A549 (cell line): ENCODE measurements at regions not wholly inside any gene's neighbourhood (a gene's known extent, or its start where the extent isn't known, plus 50 kb on each side); places are given as distances from the start of the nearest gene placed in this dataset.
A peak's percentile ranks its signal among the peaks of the same experiment; 100 is the strongest.

Experiments
- ATAC-seq, 2 experiments: fragments of 200-7000 bp in 1 of 2; fragments of >200 bp in 1 of 2; cut with Nextera tagmentation in 1 of 2; cut with Tn5 transposase in 1 of 2; 3 replicates each; pipeline versions ENCODE4 v1.8.0 to v1.9.1; 2018 to 2020; ENCODE audit warnings: mild to moderate bottlenecking in 1 of 2, moderate library complexity in 1 of 2
- CTCF ChIA-PET: fragments of 300-600 bp; sonication (Branson Sonifier 250); formaldehyde crosslinking; extraction: SDS; loops from one replicate; lab custom pipeline; 2021; ENCODE audit warnings: antibody characterized with exemption, inconsistent platforms; lab: Yijun Ruan, JAX
- POLR2A ChIA-PET: fragments of 350-600 bp; formaldehyde crosslinking; extraction: SDS; loops from one replicate; lab custom pipeline; 2021; ENCODE audit warnings: antibody characterized with exemption, inconsistent platforms; lab: Yijun Ruan, JAX
- DNase-seq, 2 experiments: peaks; one replicate each; pipeline versions ENCODE4 v3.0.0 to v3.0.0-alpha.2; 2011 to 2016; ENCODE audit warnings: low read depth in 1 of 2, low spot score in 1 of 2
- FAIRE-seq: peaks from 2 replicates; lab custom pipeline; 2011; peaks lifted over from hg19 to GRCh38; lab: Jason Lieb, UNC
- H3K27ac ChIP-seq, 2 experiments: fragments of >200 bp; sonication (Bioruptor Twin); formaldehyde crosslinking; 3 replicates each; pipeline ENCODE4 v1.5.1; 2016 to 2017
- H3K4me1 ChIP-seq: fragments of >200 bp; sonication (Bioruptor Twin); formaldehyde crosslinking; 3 replicates; pipeline ENCODE4 v1.6.1; 2016
- H3K4me2 ChIP-seq: fragments of >200 bp; sonication (Bioruptor Twin); formaldehyde crosslinking; 3 replicates; pipeline ENCODE4 v1.6.1; 2016
- H3K4me3 ChIP-seq: fragments of >200 bp; sonication (Bioruptor Twin); formaldehyde crosslinking; 3 replicates; pipeline ENCODE4 v1.5.1; 2016
- H3K9me3 ChIP-seq: fragments of >200 bp; sonication (Bioruptor Twin); formaldehyde crosslinking; 3 replicates; pipeline ENCODE4 v1.6.1; 2016
- BHLHE40 ChIP-seq: IDR thresholded peaks from 2 replicates; pipeline ENCODE4 v1.6.1; 2012; ENCODE audit warnings: low read depth, low read length, inconsistent platforms
- CBX2 ChIP-seq: fragments of 200-600 bp; sonication (generic); IDR thresholded peaks from 2 replicates; pipeline ENCODE4 v1.6.1; 2016; ENCODE audit warnings: low read depth, mild to moderate bottlenecking, borderline replicate concordance
- CBX8 ChIP-seq: fragments of 200-600 bp; sonication (generic); IDR thresholded peaks from 2 replicates; pipeline ENCODE4 v1.6.1; 2016
- EHMT2 ChIP-seq: fragments of 200-600 bp; sonication (generic); IDR thresholded peaks from 2 replicates; pipeline ENCODE4 v1.6.1; 2016; ENCODE audit warnings: antibody characterized with exemption, low read depth, mild to moderate bottlenecking, moderate library complexity
- GATA3 ChIP-seq: IDR thresholded peaks from 2 replicates; pipeline ENCODE4 v1.6.1; 2012; ENCODE audit warnings: borderline replicate concordance
- HOXB13 ChIP-seq: fragments of 250-450 bp; sonication (Bioruptor Pico); IDR thresholded peaks from 2 replicates; pipeline ENCODE4 v1.5.0; 2020; ENCODE audit warnings: low read depth, mild to moderate bottlenecking, moderate library complexity
- MAFK ChIP-seq: fragments of 450-650 bp; IDR thresholded peaks from 2 replicates; pipeline ENCODE4 v1.6.1; 2014; ENCODE audit not compliant: partially characterized antibody
- NFE2L2 ChIP-seq: fragments of 150-350 bp; conservative IDR thresholded peaks from 2 replicates; pipeline ENCODE4 v1.6.1; 2014; ENCODE audit warnings: low read length
- POLR2A ChIP-seq: IDR thresholded peaks from 2 replicates; pipeline ENCODE4 v1.6.1; 2012; ENCODE audit warnings: mild to moderate bottlenecking, low read length
- RARB ChIP-seq: fragments of 250-450 bp; sonication (Bioruptor Pico); IDR thresholded peaks from 2 replicates; pipeline ENCODE4 v1.8.0; 2021; ENCODE audit warnings: mild to moderate bottlenecking, moderate library complexity
- SREBF2 ChIP-seq: fragments of 450-650 bp; IDR thresholded peaks from 2 replicates; pipeline ENCODE4 v1.6.1; 2014; ENCODE audit warnings: mild to moderate bottlenecking, moderate library complexity
- WGBS: methylation state at CpG from one replicate; pipeline ENCODE4 v1.1.6; 2017; ENCODE audit errors: missing lambda C conversion rate; 5-methylcytosine and 5-hydroxymethylcytosine counted together
- TF ChIP-seq, protein P1 (sequence below): fragments of 200-600 bp; sonication (generic); IDR thresholded peaks from 2 replicates; pipeline ENCODE4 v1.6.1; 2016; ENCODE audit warnings: antibody characterized with exemption, mild to moderate bottlenecking, moderate library complexity
- TF ChIP-seq, protein P2 (sequence below): fragments of 150-350 bp; IDR thresholded peaks from 2 replicates; pipeline ENCODE4 v1.6.1; 2014; ENCODE audit warnings: low read depth, mild to moderate bottlenecking, low read length
- TF ChIP-seq, protein P3 (sequence below): IDR thresholded peaks from 2 replicates; pipeline ENCODE4 v1.6.1; 2012
- TF ChIP-seq, protein P4 (sequence below): IDR thresholded peaks from 2 replicates; pipeline ENCODE4 v1.6.1; 2012; ENCODE audit warnings: low read depth, borderline replicate concordance
- TF ChIP-seq, protein P5 (sequence below): fragments of >200 bp; sonication (Bioruptor Twin); formaldehyde crosslinking; IDR thresholded peaks from 3 replicates; pipeline ENCODE4 v1.6.1; 2016
- TF ChIP-seq, protein P6 (sequence below): fragments of 450-650 bp; IDR thresholded peaks from 2 replicates; pipeline ENCODE4 v1.6.1; 2014; ENCODE audit warnings: antibody characterized with exemption
- TF ChIP-seq, protein P7 (sequence below): fragments of >200 bp; sonication (Bioruptor Twin); formaldehyde crosslinking; IDR thresholded peaks from 3 replicates; pipeline ENCODE4 v1.5.1; 2016

DNA sequence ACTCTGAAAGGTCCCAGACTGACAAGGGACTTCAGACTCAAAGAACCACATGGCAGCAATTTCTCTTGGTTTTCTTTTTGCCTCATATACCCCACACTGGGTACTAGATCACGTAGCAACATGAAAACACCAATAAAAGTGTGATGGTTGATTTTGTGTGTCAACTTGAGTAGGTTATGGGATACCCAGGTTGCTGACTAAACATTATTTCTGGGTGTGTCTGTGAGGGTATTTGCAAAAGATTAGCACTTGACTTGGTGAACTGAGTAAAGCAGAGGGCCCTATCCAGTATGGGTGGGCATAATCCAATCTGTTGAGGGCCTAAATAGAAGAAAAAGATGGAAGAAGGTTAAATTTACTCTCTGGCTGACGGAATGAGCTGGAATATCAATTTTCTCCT is 53.8 kb upstream of the ZNF618 start:
- TF ChIP-seq MAFK (peak; percentile 76), SREBF2 (no peak)
- TF ChIP-seq, protein P1, sequence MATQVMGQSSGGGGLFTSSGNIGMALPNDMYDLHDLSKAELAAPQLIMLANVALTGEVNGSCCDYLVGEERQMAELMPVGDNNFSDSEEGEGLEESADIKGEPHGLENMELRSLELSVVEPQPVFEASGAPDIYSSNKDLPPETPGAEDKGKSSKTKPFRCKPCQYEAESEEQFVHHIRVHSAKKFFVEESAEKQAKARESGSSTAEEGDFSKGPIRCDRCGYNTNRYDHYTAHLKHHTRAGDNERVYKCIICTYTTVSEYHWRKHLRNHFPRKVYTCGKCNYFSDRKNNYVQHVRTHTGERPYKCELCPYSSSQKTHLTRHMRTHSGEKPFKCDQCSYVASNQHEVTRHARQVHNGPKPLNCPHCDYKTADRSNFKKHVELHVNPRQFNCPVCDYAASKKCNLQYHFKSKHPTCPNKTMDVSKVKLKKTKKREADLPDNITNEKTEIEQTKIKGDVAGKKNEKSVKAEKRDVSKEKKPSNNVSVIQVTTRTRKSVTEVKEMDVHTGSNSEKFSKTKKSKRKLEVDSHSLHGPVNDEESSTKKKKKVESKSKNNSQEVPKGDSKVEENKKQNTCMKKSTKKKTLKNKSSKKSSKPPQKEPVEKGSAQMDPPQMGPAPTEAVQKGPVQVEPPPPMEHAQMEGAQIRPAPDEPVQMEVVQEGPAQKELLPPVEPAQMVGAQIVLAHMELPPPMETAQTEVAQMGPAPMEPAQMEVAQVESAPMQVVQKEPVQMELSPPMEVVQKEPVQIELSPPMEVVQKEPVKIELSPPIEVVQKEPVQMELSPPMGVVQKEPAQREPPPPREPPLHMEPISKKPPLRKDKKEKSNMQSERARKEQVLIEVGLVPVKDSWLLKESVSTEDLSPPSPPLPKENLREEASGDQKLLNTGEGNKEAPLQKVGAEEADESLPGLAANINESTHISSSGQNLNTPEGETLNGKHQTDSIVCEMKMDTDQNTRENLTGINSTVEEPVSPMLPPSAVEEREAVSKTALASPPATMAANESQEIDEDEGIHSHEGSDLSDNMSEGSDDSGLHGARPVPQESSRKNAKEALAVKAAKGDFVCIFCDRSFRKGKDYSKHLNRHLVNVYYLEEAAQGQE = no peak
- TF ChIP-seq, protein P2, sequence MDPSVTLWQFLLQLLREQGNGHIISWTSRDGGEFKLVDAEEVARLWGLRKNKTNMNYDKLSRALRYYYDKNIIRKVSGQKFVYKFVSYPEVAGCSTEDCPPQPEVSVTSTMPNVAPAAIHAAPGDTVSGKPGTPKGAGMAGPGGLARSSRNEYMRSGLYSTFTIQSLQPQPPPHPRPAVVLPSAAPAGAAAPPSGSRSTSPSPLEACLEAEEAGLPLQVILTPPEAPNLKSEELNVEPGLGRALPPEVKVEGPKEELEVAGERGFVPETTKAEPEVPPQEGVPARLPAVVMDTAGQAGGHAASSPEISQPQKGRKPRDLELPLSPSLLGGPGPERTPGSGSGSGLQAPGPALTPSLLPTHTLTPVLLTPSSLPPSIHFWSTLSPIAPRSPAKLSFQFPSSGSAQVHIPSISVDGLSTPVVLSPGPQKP = no peak
- DNase-seq = no peak
- Histone ChIP-seq H3K4me2 (no peak overlapping the region), H3K9me3 (peaks cover 9% of the 10 kb centered on the region; the same call in 1 of the 3 replicates), H3K27ac (no peak overlapping the region), H3K4me1 (no peaks in the 10 kb centered on the region), H3K4me3 (no peak overlapping the region)
- no peak for ATAC-seq
- FAIRE-seq = no peak
- WGBS = 41% methylated on average over 2 of the region's 2 CpGs
- CTCF ChIA-PET = interaction anchor here (1.4 to 2.2 kb wide), 2 partner anchors 15 to 85 kb away, joined by 3 to 6 read pairs; no protein-coding TSS in a partner anchor
- POLR2A ChIA-PET = no interaction called here

DNA sequence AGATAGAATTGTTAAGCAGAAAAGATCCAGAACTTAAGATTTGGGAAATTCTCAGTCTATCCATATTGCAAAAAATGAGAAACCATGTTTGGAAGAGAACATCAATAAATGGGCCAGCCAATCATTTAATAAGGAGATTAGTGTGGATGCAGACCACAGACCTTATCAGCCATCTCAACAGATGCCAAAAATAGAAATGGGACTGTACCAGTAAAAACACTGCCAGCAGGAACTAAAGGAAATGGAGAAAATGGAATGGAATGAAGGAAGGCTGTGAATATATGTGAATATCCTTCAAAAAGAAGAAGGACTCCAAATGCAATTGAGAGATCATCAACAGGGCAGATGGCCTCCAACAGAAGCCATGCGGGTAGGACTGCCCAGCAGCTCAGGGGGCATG is 52.7 kb upstream of the ZNF618 start:
- FAIRE-seq (no peak), DNase-seq (no peak), ATAC-seq (no peak)
- ChIA-PET POLR2A (no interaction called here), CTCF (interaction anchor here (1.2 to 1.5 kb wide), 2 partner anchors 15 to 22 kb away, joined by 4 to 5 read pairs; no protein-coding TSS in a partner anchor)
- no peak overlapping the region for H3K4me3 ChIP-seq
- no peak overlapping the region for H3K4me2 ChIP-seq
- 47% methylated on average over 1 of the region's 1 CpG for WGBS
- no peak overlapping the region for H3K27ac ChIP-seq
- no peaks in the 10 kb centered on the region for H3K4me1 ChIP-seq
- TF ChIP-seq MAFK = no peak
- TF ChIP-seq, protein P3, sequence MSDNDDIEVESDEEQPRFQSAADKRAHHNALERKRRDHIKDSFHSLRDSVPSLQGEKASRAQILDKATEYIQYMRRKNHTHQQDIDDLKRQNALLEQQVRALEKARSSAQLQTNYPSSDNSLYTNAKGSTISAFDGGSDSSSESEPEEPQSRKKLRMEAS = no peak
- TF ChIP-seq NFE2L2 = no peak
- no peak for TF ChIP-seq CBX2
- TF ChIP-seq HOXB13 (CRISPR knock-in tag) = no peak
- TF ChIP-seq RARB (CRISPR knock-in tag) = no peak
- no peak for TF ChIP-seq BHLHE40
- TF ChIP-seq, protein P4, sequence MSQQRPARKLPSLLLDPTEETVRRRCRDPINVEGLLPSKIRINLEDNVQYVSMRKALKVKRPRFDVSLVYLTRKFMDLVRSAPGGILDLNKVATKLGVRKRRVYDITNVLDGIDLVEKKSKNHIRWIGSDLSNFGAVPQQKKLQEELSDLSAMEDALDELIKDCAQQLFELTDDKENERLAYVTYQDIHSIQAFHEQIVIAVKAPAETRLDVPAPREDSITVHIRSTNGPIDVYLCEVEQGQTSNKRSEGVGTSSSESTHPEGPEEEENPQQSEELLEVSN = no peak
- TF ChIP-seq EHMT2 = no peak
- TF ChIP-seq CBX8 = no peak
- TF ChIP-seq POLR2A = no peak
- TF ChIP-seq, protein P5, sequence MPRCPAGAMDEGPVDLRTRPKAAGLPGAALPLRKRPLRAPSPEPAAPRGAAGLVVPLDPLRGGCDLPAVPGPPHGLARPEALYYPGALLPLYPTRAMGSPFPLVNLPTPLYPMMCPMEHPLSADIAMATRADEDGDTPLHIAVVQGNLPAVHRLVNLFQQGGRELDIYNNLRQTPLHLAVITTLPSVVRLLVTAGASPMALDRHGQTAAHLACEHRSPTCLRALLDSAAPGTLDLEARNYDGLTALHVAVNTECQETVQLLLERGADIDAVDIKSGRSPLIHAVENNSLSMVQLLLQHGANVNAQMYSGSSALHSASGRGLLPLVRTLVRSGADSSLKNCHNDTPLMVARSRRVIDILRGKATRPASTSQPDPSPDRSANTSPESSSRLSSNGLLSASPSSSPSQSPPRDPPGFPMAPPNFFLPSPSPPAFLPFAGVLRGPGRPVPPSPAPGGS = no peak
- TF ChIP-seq, protein P6, sequence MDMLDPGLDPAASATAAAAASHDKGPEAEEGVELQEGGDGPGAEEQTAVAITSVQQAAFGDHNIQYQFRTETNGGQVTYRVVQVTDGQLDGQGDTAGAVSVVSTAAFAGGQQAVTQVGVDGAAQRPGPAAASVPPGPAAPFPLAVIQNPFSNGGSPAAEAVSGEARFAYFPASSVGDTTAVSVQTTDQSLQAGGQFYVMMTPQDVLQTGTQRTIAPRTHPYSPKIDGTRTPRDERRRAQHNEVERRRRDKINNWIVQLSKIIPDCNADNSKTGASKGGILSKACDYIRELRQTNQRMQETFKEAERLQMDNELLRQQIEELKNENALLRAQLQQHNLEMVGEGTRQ = no peak
- no peak for TF ChIP-seq SREBF2
- no peak for TF ChIP-seq GATA3
- TF ChIP-seq, protein P2 = no peak
- TF ChIP-seq, protein P7, sequence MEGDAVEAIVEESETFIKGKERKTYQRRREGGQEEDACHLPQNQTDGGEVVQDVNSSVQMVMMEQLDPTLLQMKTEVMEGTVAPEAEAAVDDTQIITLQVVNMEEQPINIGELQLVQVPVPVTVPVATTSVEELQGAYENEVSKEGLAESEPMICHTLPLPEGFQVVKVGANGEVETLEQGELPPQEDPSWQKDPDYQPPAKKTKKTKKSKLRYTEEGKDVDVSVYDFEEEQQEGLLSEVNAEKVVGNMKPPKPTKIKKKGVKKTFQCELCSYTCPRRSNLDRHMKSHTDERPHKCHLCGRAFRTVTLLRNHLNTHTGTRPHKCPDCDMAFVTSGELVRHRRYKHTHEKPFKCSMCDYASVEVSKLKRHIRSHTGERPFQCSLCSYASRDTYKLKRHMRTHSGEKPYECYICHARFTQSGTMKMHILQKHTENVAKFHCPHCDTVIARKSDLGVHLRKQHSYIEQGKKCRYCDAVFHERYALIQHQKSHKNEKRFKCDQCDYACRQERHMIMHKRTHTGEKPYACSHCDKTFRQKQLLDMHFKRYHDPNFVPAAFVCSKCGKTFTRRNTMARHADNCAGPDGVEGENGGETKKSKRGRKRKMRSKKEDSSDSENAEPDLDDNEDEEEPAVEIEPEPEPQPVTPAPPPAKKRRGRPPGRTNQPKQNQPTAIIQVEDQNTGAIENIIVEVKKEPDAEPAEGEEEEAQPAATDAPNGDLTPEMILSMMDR = no peak
- H3K9me3 ChIP-seq = peaks cover 1% of the 10 kb centered on the region; the same call in 1 of the 3 replicates
